GM12873 (cell line): ENCODE measurements at regions not wholly inside any gene's neighbourhood (a gene's known extent, or its start where the extent isn't known, plus 50 kb on each side); places are given as distances from the start of the nearest gene placed in this dataset.

Experiments used
- CTCF ChIP-seq: IDR thresholded peaks from 2 replicates; pipeline ENCODE4 v1.5.1; 2012; ENCODE audit warnings: low read depth, mild to moderate bottlenecking, moderate library complexity, low read length, control low read depth; ENCODE audit not compliant: insufficient read depth; ENCODE audit errors: missing control alignments

GRCh38 chr10:120793088-120793487 lies 58.1 kb upstream of the WDR11 start:
- no peak for TF ChIP-seq CTCF

GRCh38 chr10:120794390-120794789 lies 56.8 kb upstream of the WDR11 start:
- TF ChIP-seq CTCF, result no peak

DNA sequence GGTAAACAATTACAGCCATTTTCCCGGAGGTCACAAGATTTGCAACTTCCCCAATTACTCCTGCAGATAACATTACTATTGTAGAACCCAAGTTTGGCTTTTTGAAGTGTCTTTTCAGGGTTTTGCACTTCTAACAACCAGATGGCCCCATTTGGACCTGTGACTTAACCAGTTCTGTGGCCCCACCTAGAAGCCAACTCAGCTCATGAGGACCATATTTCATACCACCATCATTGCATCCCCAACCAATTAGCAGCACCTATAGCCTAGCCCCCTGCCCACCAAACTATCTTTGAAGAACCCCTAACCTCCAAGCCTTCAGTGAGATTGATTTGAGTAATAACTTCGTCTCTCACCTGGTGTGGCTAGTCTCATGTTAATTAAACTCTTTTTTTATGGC lies 51.3 kb upstream of the WDR11 start:
- TF ChIP-seq CTCF, result no peak

DNA sequence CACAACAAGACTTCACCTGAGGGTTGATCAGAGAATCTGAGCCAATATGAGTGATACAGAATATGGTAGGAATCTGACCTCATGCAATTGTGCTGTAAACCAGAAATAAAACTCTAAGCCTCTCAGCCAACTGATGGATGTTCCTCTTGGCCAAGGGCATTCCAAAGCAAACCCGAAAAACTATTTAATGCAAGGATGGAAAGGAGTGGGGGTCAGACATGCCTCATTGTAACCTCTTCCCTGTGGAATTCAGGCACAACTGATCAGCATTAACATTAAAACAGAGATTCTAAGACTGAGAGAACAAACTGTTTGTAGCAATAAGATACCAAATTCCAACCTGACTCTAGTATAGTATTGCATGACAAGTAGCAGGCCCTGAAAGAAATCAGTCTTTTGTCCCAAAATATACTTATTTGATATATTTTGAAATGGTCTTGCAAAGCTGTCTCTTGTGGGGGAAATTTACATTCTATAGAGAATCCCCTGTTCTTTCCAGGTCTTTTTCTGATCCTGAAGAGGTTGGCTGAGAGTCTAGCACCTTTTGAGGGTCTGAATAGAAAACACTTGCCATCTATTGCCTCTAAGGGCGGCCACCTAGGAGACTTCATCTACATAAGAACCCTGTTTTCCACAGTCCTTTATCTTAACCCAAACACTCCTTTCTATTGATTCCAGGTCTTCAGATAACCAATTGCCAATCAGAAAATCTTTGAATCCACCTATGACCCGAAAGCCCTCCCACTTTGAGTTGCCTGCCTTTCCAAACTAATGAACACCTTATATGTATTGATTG lies 50.4 kb upstream of the WDR11 start:
- no peak for TF ChIP-seq CTCF
